Liver (tissue), 8 donors: ENCODE measurements at regions not wholly inside any gene's neighbourhood (a gene's known extent, or its start where the extent isn't known, plus 50 kb on each side); places are given as distances from the start of the nearest gene placed in this dataset.

Experiments used
- DNase-seq: peaks from one replicate; pipeline ENCODE4 v3.0.0-alpha.2; 2017; ENCODE audit warnings: low spot score
- H3K27ac ChIP-seq, 2 donors: one replicate each; pipeline ENCODE4 v1.7.0; 2013; ENCODE audit warnings: inconsistent platforms in 2 of 2, low read length in 2 of 2, control low read depth in 1 of 2, low read depth in 1 of 2, mild to moderate bottlenecking in 1 of 2
- H3K27me3 ChIP-seq, 4 donors: one replicate each; pipeline versions ENCODE4 v1.6.1 to v1.7.0; 2013; ENCODE audit warnings: low read length in 3 of 4, inconsistent platforms in 1 of 4, mild to moderate bottlenecking in 1 of 4, moderate library complexity in 1 of 4; ENCODE audit not compliant: control insufficient read depth in 4 of 4, insufficient read depth in 4 of 4
- H3K36me3 ChIP-seq, 4 donors: one replicate each; pipeline versions ENCODE4 v1.6.1 to v1.7.0; 2013; ENCODE audit warnings: low read length in 3 of 4, mild to moderate bottlenecking in 3 of 4, low read depth in 1 of 4, moderate library complexity in 1 of 4; ENCODE audit not compliant: control insufficient read depth in 4 of 4, insufficient read depth in 3 of 4
- H3K4me1 ChIP-seq, 4 donors: one replicate each; pipeline versions ENCODE4 v1.6.1 to v1.7.0; 2013; ENCODE audit warnings: low read length in 3 of 4, mild to moderate bottlenecking in 3 of 4, moderate library complexity in 1 of 4; ENCODE audit not compliant: control insufficient read depth in 4 of 4, insufficient read depth in 4 of 4
- H3K4me3 ChIP-seq, 3 donors: one replicate each; pipeline versions ENCODE4 v1.6.1 to v1.7.0; 2013; ENCODE audit warnings: low read length in 3 of 3, control low read depth in 1 of 3, low read depth in 1 of 3, mild to moderate bottlenecking in 1 of 3
- H3K9ac ChIP-seq, 2 donors: one replicate each; pipeline ENCODE4 v1.7.0; 2013; ENCODE audit warnings: low read length in 2 of 2, mild to moderate bottlenecking in 2 of 2, moderate library complexity in 2 of 2, control low read depth in 1 of 2, low read depth in 1 of 2
- H3K9me3 ChIP-seq, 4 donors: one replicate each; pipeline versions ENCODE4 v1.6.1 to v1.7.0; 2013; ENCODE audit warnings: low read length in 3 of 4; ENCODE audit not compliant: control insufficient read depth in 4 of 4
- ATF3 ChIP-seq: IDR thresholded peaks from 2 replicates; pipeline ENCODE4 v1.6.1; 2016; ENCODE audit warnings: antibody characterized with exemption
- CTCF ChIP-seq: fragments of 150-350 bp; IDR thresholded peaks from 2 replicates; pipeline ENCODE4 v1.5.1; 2017; ENCODE audit warnings: improper control_type of control experiment, low read depth, low read length; ENCODE audit not compliant: missing input control
- EGR1 ChIP-seq, 2 donors: IDR thresholded peaks; 2 replicates each; pipeline ENCODE4 v1.6.1; 2016 to 2018; ENCODE audit warnings: antibody characterized with exemption in 2 of 2, low read depth in 2 of 2
- FOXA1 ChIP-seq: IDR thresholded peaks from 2 replicates; pipeline ENCODE4 v1.6.1; 2016; ENCODE audit warnings: antibody characterized with exemption
- FOXA2 ChIP-seq: IDR thresholded peaks from 2 replicates; pipeline ENCODE4 v1.6.1; 2016; ENCODE audit warnings: antibody characterized with exemption
- GABPA ChIP-seq, 2 donors: IDR thresholded peaks in 1 of 2; conservative IDR thresholded peaks in 1 of 2; 2 replicates each; pipeline ENCODE4 v1.6.1; 2016; ENCODE audit warnings: antibody characterized with exemption in 2 of 2, mild to moderate bottlenecking in 1 of 2, moderate library complexity in 1 of 2
- HNF4A ChIP-seq, 2 donors: conservative IDR thresholded peaks; 2 replicates each; pipeline ENCODE4 v1.6.1; 2016; ENCODE audit warnings: antibody characterized with exemption in 2 of 2, mild to moderate bottlenecking in 2 of 2
- HNF4G ChIP-seq: IDR thresholded peaks from 2 replicates; pipeline ENCODE4 v1.6.1; 2016; ENCODE audit warnings: antibody characterized with exemption
- JUND ChIP-seq, 2 donors: IDR thresholded peaks; 2 replicates each; pipeline ENCODE4 v1.6.1; 2016; ENCODE audit warnings: antibody characterized with exemption in 2 of 2
- MAX ChIP-seq: IDR thresholded peaks from 2 replicates; pipeline ENCODE4 v1.6.1; 2016; ENCODE audit warnings: antibody characterized with exemption
- NR2F2 ChIP-seq: IDR thresholded peaks from 2 replicates; pipeline ENCODE4 v1.6.1; 2016; ENCODE audit warnings: antibody characterized with exemption
- RAD21 ChIP-seq, 2 donors: IDR thresholded peaks; 2 replicates each; pipeline ENCODE4 v1.6.1; 2016; ENCODE audit warnings: antibody characterized with exemption in 2 of 2, mild to moderate bottlenecking in 2 of 2
- REST ChIP-seq: IDR thresholded peaks from 2 replicates; pipeline ENCODE4 v1.6.1; 2016; ENCODE audit warnings: antibody characterized with exemption, mild to moderate bottlenecking
- RXRA ChIP-seq, 2 donors: IDR thresholded peaks; 2 replicates each; pipeline ENCODE4 v1.6.1; 2017 to 2018; ENCODE audit warnings: antibody characterized with exemption in 2 of 2, mild to moderate bottlenecking in 1 of 2
- SP1 ChIP-seq: IDR thresholded peaks from 2 replicates; pipeline ENCODE4 v1.6.1; 2018; ENCODE audit warnings: antibody characterized with exemption, mild to moderate bottlenecking
- TAF1 ChIP-seq: conservative IDR thresholded peaks from 2 replicates; pipeline ENCODE4 v1.6.1; 2016; ENCODE audit warnings: antibody characterized with exemption, mild to moderate bottlenecking
- YY1 ChIP-seq: IDR thresholded peaks from 2 replicates; pipeline ENCODE4 v1.6.1; 2016; ENCODE audit warnings: antibody characterized with exemption, mild to moderate bottlenecking
- ZBTB33 ChIP-seq: IDR thresholded peaks from 2 replicates; pipeline ENCODE4 v1.6.1; 2016; ENCODE audit warnings: antibody characterized with exemption
- WGBS: extraction: QIAGEN DNeasy Blood & Tissue Kit; methylation state at CpG from one replicate; pipeline ENCODE4 v1.1.7; 2013; 5-methylcytosine and 5-hydroxymethylcytosine counted together
- donor health status: healthy.
- donor health status: healthy.
- donor health status: healthy.
- donor health status: healthy.
- donor health status: healthy.

GRCh38 chr3:168823466-168823865, 727.7 kb upstream of the GOLIM4 start:
- H3K9ac ChIP-seq, result no peak overlapping the region
- no peaks in the 10 kb centered on the region for H3K9me3 ChIP-seq
- no peak for TF ChIP-seq HNF4A (conservative IDR thresholded peaks at IDR 0.05)
- TF ChIP-seq RAD21 (IDR thresholded peaks at IDR 0.05), result no peak
- no peak for TF ChIP-seq ZBTB33
- no peak for TF ChIP-seq FOXA2
- no peak overlapping the region for H3K4me3 ChIP-seq
- no peaks in the 10 kb centered on the region for H3K36me3 ChIP-seq
- H3K4me1 ChIP-seq, result no peaks in the 10 kb centered on the region
- no peaks in the 10 kb centered on the region for H3K27me3 ChIP-seq
- WGBS, result 82% methylated on average over 5 of the region's 5 CpGs
- H3K27ac ChIP-seq, result no peak overlapping the region
- DNase-seq, result no peak

- Histone ChIP-seq H3K27ac (no peak overlapping the region), H3K4me1 (no peaks in the 10 kb centered on the region), H3K9ac (no peak overlapping the region), H3K36me3 (no peaks in the 10 kb centered on the region), H3K9me3 (no peaks in the 10 kb centered on the region), H3K27me3 (no peaks in the 10 kb centered on the region), H3K4me3 (no peak overlapping the region)
- DNase-seq, result no peak
- WGBS, result 85% methylated on average over 8 of the region's 8 CpGs
- TF ChIP-seq CTCF, result no peak
- TF ChIP-seq FOXA1, result no peak
- no peak for TF ChIP-seq RAD21 (IDR thresholded peaks at IDR 0.05)
- no peak for TF ChIP-seq EGR1 (IDR thresholded peaks at IDR 0.05; ENCODE audit: low read depth in 2 of 2)
- TF ChIP-seq GABPA (IDR thresholded peaks at IDR 0.05 in 1 of 2, conservative IDR thresholded peaks at IDR 0.05 in 1 of 2), result no peak
- no peak for TF ChIP-seq SP1
- no peak for TF ChIP-seq RXRA (IDR thresholded peaks at IDR 0.05)
- no peak for TF ChIP-seq ATF3
- no peak for TF ChIP-seq JUND (IDR thresholded peaks at IDR 0.05)
- TF ChIP-seq NR2F2, result no peak
- no peak for TF ChIP-seq HNF4A (conservative IDR thresholded peaks at IDR 0.05)
- no peak for TF ChIP-seq TAF1
- no peak for TF ChIP-seq YY1
- no peak for TF ChIP-seq HNF4G
Measured at GRCh38 chr3:168820810-168821415, 725.2 kb upstream of the GOLIM4 start.

- H3K27me3 ChIP-seq, result no peaks in the 10 kb centered on the region
- 89% methylated on average over 4 of the region's 4 CpGs for WGBS
- TF ChIP-seq SP1 (no peak), GABPA (IDR thresholded peaks at IDR 0.05 in 1 of 2, conservative IDR thresholded peaks at IDR 0.05 in 1 of 2) (no peak), YY1 (no peak), HNF4A (conservative IDR thresholded peaks at IDR 0.05) (no peak), FOXA2 (no peak), MAX (no peak), ZBTB33 (no peak), REST (no peak), TAF1 (no peak), RXRA (IDR thresholded peaks at IDR 0.05) (no peak), EGR1 (IDR thresholded peaks at IDR 0.05; ENCODE audit: low read depth in 2 of 2) (no peak), FOXA1 (no peak), NR2F2 (no peak), JUND (IDR thresholded peaks at IDR 0.05) (no peak)
Measured at GRCh38 chr3:168817177-168817576, 721.5 kb upstream of the GOLIM4 start.

More at GRCh38 chr3:168817177-168817576, 721.5 kb upstream of the GOLIM4 start:
- H3K4me3 ChIP-seq, result no peak overlapping the region
- no peaks in the 10 kb centered on the region for H3K36me3 ChIP-seq
- no peak for DNase-seq
- no peaks in the 10 kb centered on the region for H3K9me3 ChIP-seq
- no peak overlapping the region for H3K9ac ChIP-seq
- no peaks in the 10 kb centered on the region for H3K4me1 ChIP-seq
- no peak overlapping the region for H3K27ac ChIP-seq
